HepG2 (cell line): ENCODE measurements at regions not wholly inside any gene's neighbourhood (a gene's known extent, or its start where the extent isn't known, plus 50 kb on each side); places are given as distances from the start of the nearest gene placed in this dataset.

ENCODE experiments used
- ATAC-seq: fragments of 200-7000 bp; cut with Tn5 transposase; 3 replicates; pipeline ENCODE4 v1.9.1; 2020; ENCODE audit warnings: mild to moderate bottlenecking, moderate library complexity
- BruUV-seq: library from RNA; stranded (reverse); fragments of 400-500 nt; replicated peaks from 2 replicates; lab custom pipeline; 2021; lab: Mats Ljungman, UMichigan
- CTCF ChIA-PET: fragments of 300-600 bp; formaldehyde crosslinking; extraction: SDS; loops from one replicate; lab custom pipeline; 2021; ENCODE audit warnings: low total read pairs, inconsistent platforms, low intra/inter-chr PET ratio; lab: Yijun Ruan, JAX
- POLR2A ChIA-PET: fragments of 350-600 bp; sonication (Branson Sonifier 250); formaldehyde crosslinking; loops from one replicate; lab custom pipeline; 2020; ENCODE audit warnings: antibody characterized with exemption, inconsistent platforms; lab: Yijun Ruan, JAX
- DNase-seq: peaks from one replicate; pipeline ENCODE4 v3.0.0-alpha.2; 2015; ENCODE audit warnings: low spot score
- FAIRE-seq: peaks from 3 replicates; lab custom pipeline; 2011; peaks lifted over from hg19 to GRCh38; lab: Jason Lieb, UNC
- H2AFZ ChIP-seq: one replicate; pipeline ENCODE4 v1.6.1; 2011; ENCODE audit warnings: low read length, inconsistent platforms
- H3K27ac ChIP-seq: fragments of 300-600 bp; 3 replicates; pipeline ENCODE4 v1.8.0; 2011; ENCODE audit warnings: mixed run types, mild to moderate bottlenecking, mixed read lengths, low read length, inconsistent platforms; ENCODE audit not compliant: insufficient read depth; ENCODE audit errors: extremely low read length
- H3K27me3 ChIP-seq, 2 experiments: fragments of 200-600 bp in 1 of 2; 2 replicates in 1 of 2; 3 replicates in 1 of 2; pipeline versions ENCODE4 v1.6.0 to v1.8.0; 2011; ENCODE audit warnings: low read length in 2 of 2, mild to moderate bottlenecking in 2 of 2, moderate library complexity in 2 of 2, inconsistent platforms in 1 of 2; ENCODE audit not compliant: insufficient read depth in 2 of 2, control insufficient read depth in 1 of 2
- H3K36me3 ChIP-seq, 2 experiments: fragments of 200-600 bp in 1 of 2; replicated peaks in 1 of 2; 2 replicates in 1 of 2; 3 replicates in 1 of 2; pipeline versions ENCODE4 v1.5.1 to v1.8.0; 2011; ENCODE audit warnings: low read length in 2 of 2, inconsistent platforms in 1 of 2; ENCODE audit not compliant: insufficient read depth in 2 of 2, control insufficient read depth in 1 of 2
- H3K4me1 ChIP-seq: 2 replicates; pipeline ENCODE4 v1.5.1; 2012; ENCODE audit warnings: low read length, inconsistent platforms; ENCODE audit not compliant: insufficient read depth
- H3K4me2 ChIP-seq: 2 replicates; pipeline ENCODE4 v1.6.0; 2011; ENCODE audit warnings: low read depth, low read length, inconsistent platforms
- H3K4me3 ChIP-seq, 3 experiments: fragments of 200-600 bp in 1 of 3; sonication (generic), shearing (Covaris generic) in 1 of 3; replicated peaks in 1 of 3; 2 replicates each; pipeline ENCODE4 v1.5.1; 2011 to 2016; ENCODE audit warnings: low read length in 3 of 3, inconsistent platforms in 2 of 3, low read depth in 2 of 3, mild to moderate bottlenecking in 2 of 3, control low read depth in 1 of 3, mixed read lengths in 1 of 3; ENCODE audit not compliant: insufficient read depth in 1 of 3
- H3K79me2 ChIP-seq: one replicate; pipeline ENCODE4 v1.6.1; 2011; ENCODE audit warnings: low read length, inconsistent platforms; ENCODE audit not compliant: insufficient read depth
- H3K9ac ChIP-seq: 2 replicates; pipeline ENCODE4 v1.6.0; 2011; ENCODE audit warnings: mild to moderate bottlenecking, low read depth, low read length, inconsistent platforms; ENCODE audit not compliant: insufficient read depth
- H3K9me3 ChIP-seq: 2 replicates; pipeline ENCODE4 v1.5.1; 2012; ENCODE audit warnings: mild to moderate bottlenecking, low read length
- H4K20me1 ChIP-seq: 2 replicates; pipeline ENCODE4 v1.6.0; 2011; ENCODE audit warnings: inconsistent platforms, mild to moderate bottlenecking, low read length, moderate library complexity; ENCODE audit not compliant: insufficient read depth
- CCAR2 ChIP-seq: fragments of 200-400 bp; formaldehyde crosslinking; optimal IDR thresholded peaks from 2 replicates; pipeline ENCODE3; 2018; ENCODE audit warnings: low read depth, mild to moderate bottlenecking, low read length, moderate library complexity
- HNRNPH1 ChIP-seq: fragments of 200-400 bp; formaldehyde crosslinking; optimal IDR thresholded peaks from 2 replicates; pipeline ENCODE3; 2017; ENCODE audit warnings: mild to moderate bottlenecking, low read depth, low read length
- HOXA9 ChIP-seq: sonication (generic); formaldehyde crosslinking; IDR thresholded peaks from 2 replicates; pipeline ENCODE4 v1.8.1; 2022; ENCODE audit warnings: missing genetic modification reagents, mild to moderate bottlenecking, moderate library complexity, borderline replicate concordance
- KLF16 ChIP-seq, 2 experiments: sonication (generic) in 1 of 2; formaldehyde crosslinking in 1 of 2; IDR thresholded peaks; 2 replicates each; pipeline versions ENCODE4 v1.6.1 to v1.8.0; 2016 to 2023; ENCODE audit warnings: missing genetic modification reagents in 2 of 2, missing compliant biosample characterization in 1 of 2
- POGZ ChIP-seq: sonication (generic); formaldehyde crosslinking; IDR thresholded peaks from 2 replicates; pipeline ENCODE4 v1.4.0; 2020; ENCODE audit warnings: mild to moderate bottlenecking, missing genetic modification reagents
- PRDM4 ChIP-seq: sonication (generic); formaldehyde crosslinking; IDR thresholded peaks from 2 replicates; pipeline ENCODE4 v1.9.0; 2021; ENCODE audit warnings: missing genetic modification reagents, borderline replicate concordance
- SRY ChIP-seq: sonication (generic); formaldehyde crosslinking; IDR thresholded peaks from 2 replicates; pipeline ENCODE4 v1.8.0; 2022; ENCODE audit warnings: mild to moderate bottlenecking, missing genetic modification reagents
- TCF12 ChIP-seq, 2 experiments: fragments of 450-650 bp in 1 of 2; sonication (generic) in 1 of 2; formaldehyde crosslinking in 1 of 2; IDR thresholded peaks; 2 replicates each; pipeline versions ENCODE4 v1.6.1 to v1.8.0; 2017 to 2022; ENCODE audit warnings: antibody characterized with exemption in 1 of 2, mild to moderate bottlenecking in 1 of 2, missing genetic modification reagents in 1 of 2, moderate library complexity in 1 of 2
- TEF ChIP-seq: sonication (generic); formaldehyde crosslinking; IDR thresholded peaks from 2 replicates; pipeline ENCODE4 v1.5.0; 2020; ENCODE audit warnings: missing genetic modification reagents
- XBP1 ChIP-seq: sonication (generic); formaldehyde crosslinking; IDR thresholded peaks from 2 replicates; pipeline ENCODE4 v1.5.0; 2020; ENCODE audit warnings: missing genetic modification reagents
- ZBTB7B ChIP-seq: sonication (generic); formaldehyde crosslinking; IDR thresholded peaks from 2 replicates; pipeline ENCODE4 v1.4.0; 2020; ENCODE audit warnings: missing genetic modification reagents
- ZHX1 ChIP-seq: sonication (generic); formaldehyde crosslinking; IDR thresholded peaks from 2 replicates; pipeline ENCODE4 v1.8.1; 2022; ENCODE audit warnings: low read depth, mild to moderate bottlenecking, missing genetic modification reagents
- ZNF317 ChIP-seq: sonication (generic); formaldehyde crosslinking; IDR thresholded peaks from 2 replicates; pipeline ENCODE4 v1.5.0; 2020; ENCODE audit warnings: mild to moderate bottlenecking, missing genetic modification reagents
- ZNF567 ChIP-seq: sonication (generic); formaldehyde crosslinking; IDR thresholded peaks from 2 replicates; pipeline ENCODE4 v1.8.1; 2023; ENCODE audit warnings: mild to moderate bottlenecking, missing genetic modification reagents, borderline replicate concordance
- WGBS: methylation state at CpG from one replicate; pipeline ENCODE4 v1.1.6; 2017; ENCODE audit warnings: low lambda C conversion rate; 5-methylcytosine and 5-hydroxymethylcytosine counted together
- in situ Hi-C: cut with HindIII; loops from 2 replicates; pipeline ENCODE4 v1.10.0; 2017; ENCODE audit warnings: low pct_unique_long_range_greater_than_20kb; ENCODE audit not compliant: extremely low pct_ligation_motif_present
- intact Hi-C: fragments of 100-400 bp; cut with micrococcal nuclease; formaldehyde crosslinking; loops from one replicate; pipeline ENCODE4 v1.10.0; 2022; ENCODE audit not compliant: unreplicated experiment
- TF ChIP-seq, protein P1 (sequence below): sonication (generic); formaldehyde crosslinking; IDR thresholded peaks from 2 replicates; pipeline ENCODE4 v1.4.0; 2020; ENCODE audit warnings: missing genetic modification reagents

DNA sequence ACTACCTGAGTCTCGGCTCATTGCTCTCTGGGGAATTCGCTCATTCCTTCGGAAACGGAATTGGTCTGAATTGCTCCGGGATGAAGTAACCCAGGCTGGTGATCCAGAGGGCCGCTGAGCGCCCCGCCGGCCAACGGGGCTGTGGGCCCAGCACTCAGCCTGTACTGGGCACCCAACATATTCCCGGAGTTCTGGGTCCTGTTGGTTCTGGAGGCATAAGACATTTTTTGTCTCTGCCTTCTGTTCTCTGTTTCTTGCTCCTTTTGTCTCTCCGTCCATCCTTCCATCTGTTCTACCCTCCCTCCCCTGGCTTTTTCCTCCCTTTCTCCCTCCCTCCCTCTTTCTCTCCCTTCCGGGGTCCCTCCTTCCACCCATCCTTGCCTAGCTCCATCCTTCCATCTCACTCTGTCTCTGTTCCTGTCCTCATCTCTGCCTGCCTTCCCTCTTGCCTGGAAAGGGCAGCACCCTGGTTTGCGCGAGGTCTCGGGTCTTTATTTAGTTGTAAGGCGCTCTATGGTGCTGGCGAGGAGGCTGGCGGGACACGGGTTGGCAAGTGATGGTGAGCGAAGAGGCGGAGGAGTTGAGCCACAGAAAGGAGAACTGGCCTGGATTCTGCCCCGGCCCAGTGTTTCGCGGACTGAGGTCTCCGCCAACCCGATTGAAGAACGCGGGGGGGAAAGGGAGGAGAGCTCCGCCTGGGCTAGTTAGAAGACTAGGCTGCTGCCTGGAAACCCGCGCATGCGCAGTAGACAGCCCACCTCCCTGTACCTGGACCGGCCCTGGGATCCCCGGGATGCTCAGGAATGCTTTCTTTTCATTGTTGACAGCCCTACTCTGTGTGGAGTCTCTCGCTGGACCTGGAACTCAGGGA lies 1468.0 kb downstream of the FOXD4L5 start:
- no peaks in the 10 kb centered on the region for H3K4me1 ChIP-seq
- FAIRE-seq (no peak), DNase-seq (peak; percentile 70), ATAC-seq (peak; percentile 90)
- no peaks in the 10 kb centered on the region; a peak in 1 of 5 replicates for H3K27me3 ChIP-seq
- in situ Hi-C loops (no loop called here), intact Hi-C loops (no loop called here)
- TSS peak; percentile 66 for BruUV-seq
- H3K9me3 ChIP-seq, result peaks cover 15% of the 10 kb centered on the region; the same call in 1 of the 2 replicates
- no peaks in the 10 kb centered on the region for H4K20me1 ChIP-seq
- no peaks in the 10 kb centered on the region for H3K79me2 ChIP-seq
- CTCF ChIA-PET, result no interaction called here
- no peak overlapping the region for H3K4me2 ChIP-seq
- no peak overlapping the region for H2AFZ ChIP-seq
- POLR2A ChIA-PET, result interaction anchor here (1.4 to 1.6 kb wide), 2 partner anchors 1014 to 1017 kb away, joined by 5 to 6 read pairs; no protein-coding TSS in a partner anchor
- no peak overlapping the region for H3K4me3 ChIP-seq
- H3K36me3 ChIP-seq, result no peaks in the 10 kb centered on the region
- 45% methylated on average over 36 of the region's 36 CpGs for WGBS
- H3K27ac ChIP-seq, result no peak overlapping the region
- H3K9ac ChIP-seq, result no peak overlapping the region
- TF ChIP-seq XBP1 (CRISPR knock-in tag), result no peak
- TF ChIP-seq ZBTB7B (CRISPR knock-in tag), result no peak
- no peak for TF ChIP-seq CCAR2
- TF ChIP-seq PRDM4, result no peak
- no peak for TF ChIP-seq ZHX1 (CRISPR knock-in tag)
- TF ChIP-seq ZNF567 (CRISPR knock-in tag), result no peak
- no peak for TF ChIP-seq TEF
- no peak for TF ChIP-seq SRY (CRISPR knock-in tag)
- TF ChIP-seq TCF12 (IDR thresholded peaks at IDR 0.05), result no peak
- TF ChIP-seq TCF12 (CRISPR knock-in tag; IDR thresholded peaks at IDR 0.05), result no peak
- no peak for TF ChIP-seq HOXA9 (CRISPR knock-in tag)
- TF ChIP-seq, protein P1, sequence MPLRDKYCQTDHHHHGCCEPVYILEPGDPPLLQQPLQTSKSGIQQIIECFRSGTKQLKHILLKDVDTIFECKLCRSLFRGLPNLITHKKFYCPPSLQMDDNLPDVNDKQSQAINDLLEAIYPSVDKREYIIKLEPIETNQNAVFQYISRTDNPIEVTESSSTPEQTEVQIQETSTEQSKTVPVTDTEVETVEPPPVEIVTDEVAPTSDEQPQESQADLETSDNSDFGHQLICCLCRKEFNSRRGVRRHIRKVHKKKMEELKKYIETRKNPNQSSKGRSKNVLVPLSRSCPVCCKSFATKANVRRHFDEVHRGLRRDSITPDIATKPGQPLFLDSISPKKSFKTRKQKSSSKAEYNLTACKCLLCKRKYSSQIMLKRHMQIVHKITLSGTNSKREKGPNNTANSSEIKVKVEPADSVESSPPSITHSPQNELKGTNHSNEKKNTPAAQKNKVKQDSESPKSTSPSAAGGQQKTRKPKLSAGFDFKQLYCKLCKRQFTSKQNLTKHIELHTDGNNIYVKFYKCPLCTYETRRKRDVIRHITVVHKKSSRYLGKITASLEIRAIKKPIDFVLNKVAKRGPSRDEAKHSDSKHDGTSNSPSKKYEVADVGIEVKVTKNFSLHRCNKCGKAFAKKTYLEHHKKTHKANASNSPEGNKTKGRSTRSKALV, result no peak
- TF ChIP-seq POGZ (CRISPR knock-in tag), result no peak
- TF ChIP-seq ZNF317 (CRISPR knock-in tag), result no peak
- no peak for TF ChIP-seq KLF16 (CRISPR knock-in tag; IDR thresholded peaks at IDR 0.05)
- no peak for TF ChIP-seq HNRNPH1
